Stimulated activated CD4-positive, alpha-beta T cell treated with anti-CD3 and anti-CD28 coated beads, TNF-alpha, amount 100 ng/mL, for 24 hours (primary cell): ENCODE measurements at regions not wholly inside any gene's neighbourhood (a gene's known extent, or its start where the extent isn't known, plus 50 kb on each side); places are given as distances from the start of the nearest gene placed in this dataset.
"Not testable (repeated sequence)": the region's sequence is repeated elsewhere in the genome, so short reads cannot be mapped to it uniquely, and the experiment has no call there.

Source experiments
- DNase-seq, 3 experiments: peaks; one replicate each; pipeline ENCODE4 v3.0.0-alpha.2; 2020; ENCODE audit warnings: low read depth in 3 of 3

- DNase-seq: no peak
Measured at GRCh38 chr17:31678431-31678830, 180.6 kb downstream of the COPRS start.

- DNase-seq: no peak
Measured at GRCh38 chr17:31677681-31678080, 181.4 kb downstream of the COPRS start.

- DNase-seq: no peak
Measured at GRCh38 chr17:31677036-31677435, 182.0 kb downstream of the COPRS start.

- DNase-seq: not testable (repeated sequence)
Measured at GRCh38 chr17:31675392-31675791, 183.7 kb downstream of the COPRS start.

GRCh38 chr17:31674717-31675349 is 184.2 kb downstream of the COPRS start:
- DNase-seq: no peak

- DNase-seq: no peak
Measured at GRCh38 chr17:31674305-31674704, 184.7 kb downstream of the COPRS start.

GRCh38 chr17:31673076-31673475 is 186.0 kb downstream of the COPRS start:
- no peak for DNase-seq

GRCh38 chr17:31672161-31672819 is 186.8 kb downstream of the COPRS start:
- no peak for DNase-seq

- no peak for DNase-seq
Measured at GRCh38 chr17:31663576-31663975, 195.5 kb downstream of the COPRS start.

- DNase-seq: no peak
Measured at GRCh38 chr17:31660684-31661083, 198.4 kb downstream of the COPRS start.

GRCh38 chr17:31657876-31658275 is 201.2 kb downstream of the COPRS start:
- DNase-seq: no peak

GRCh38 chr17:31654936-31655335 is 204.1 kb downstream of the COPRS start:
- DNase-seq: no peak

GRCh38 chr17:31653691-31654090 is 205.4 kb downstream of the COPRS start:
- no peak for DNase-seq

- no peak for DNase-seq
Measured at GRCh38 chr17:31650756-31651520, 208.1 kb downstream of the COPRS start.

GRCh38 chr17:31649302-31649701 is 209.7 kb downstream of the COPRS start:
- DNase-seq: no peak

- no peak for DNase-seq
Measured at GRCh38 chr17:31647661-31648060, 211.4 kb downstream of the COPRS start.

- no peak for DNase-seq
Measured at GRCh38 chr17:31646642-31647041, 212.4 kb downstream of the COPRS start.

GRCh38 chr17:31645351-31645750 is 213.7 kb downstream of the COPRS start:
- no peak for DNase-seq

- DNase-seq: no peak
Measured at GRCh38 chr17:31631766-31632165, 227.3 kb downstream of the COPRS start.

- not testable (repeated sequence) for DNase-seq
Measured at GRCh38 chr17:31630866-31631265, 228.2 kb downstream of the COPRS start.

- DNase-seq: no peak
Measured at GRCh38 chr17:31629696-31630470, 229.2 kb downstream of the COPRS start.

GRCh38 chr17:31627960-31628359 is 231.1 kb downstream of the COPRS start:
- no peak for DNase-seq
